ENCODE measurements at regions not wholly inside any gene's neighbourhood (a gene's known extent, or its start where the extent isn't known, plus 50 kb on each side); places are given as distances from the start of the nearest gene placed in this dataset.
A peak's percentile ranks its signal among the peaks of the same experiment; 100 is the strongest.

DNA sequence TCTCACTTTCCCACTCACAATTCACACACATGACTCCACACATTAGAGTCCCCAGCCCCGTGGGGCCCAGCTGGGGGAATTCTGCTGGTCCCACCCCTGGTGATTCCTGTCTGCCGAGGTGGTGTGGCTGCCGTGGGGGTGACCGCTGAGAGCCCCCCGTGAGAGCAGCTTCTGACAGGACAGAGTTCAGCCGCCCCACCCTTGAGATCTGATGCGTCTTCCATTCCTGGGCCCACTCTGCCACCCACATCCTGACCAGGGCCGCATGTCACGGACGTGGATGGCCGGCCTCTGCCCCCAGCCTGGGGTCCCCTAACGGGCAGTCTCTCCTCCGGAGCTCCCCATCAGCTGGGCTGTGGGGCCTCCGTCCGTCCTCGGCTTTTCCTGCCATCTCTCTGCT is 240.1 kb upstream of the PITRM1 start:
- 89 to 93% (median 90%) methylated on average over 16 of the region's 16 CpGs for WGBS, 4 donors
- no peak for ATAC-seq
- Histone ChIP-seq H3K27ac (no peak overlapping the region), H3K4me1 (no peaks in the 10 kb centered on the region), H3K36me3 (no peaks in the 10 kb centered on the region), H3K27me3 (no peaks in the 10 kb centered on the region), H3K4me3 (no peak overlapping the region), H3K9me3 (no peaks in the 10 kb centered on the region)
- TF ChIP-seq POLR2A (IDR thresholded peaks at IDR 0.05), result no peak
- TF ChIP-seq, protein P1, sequence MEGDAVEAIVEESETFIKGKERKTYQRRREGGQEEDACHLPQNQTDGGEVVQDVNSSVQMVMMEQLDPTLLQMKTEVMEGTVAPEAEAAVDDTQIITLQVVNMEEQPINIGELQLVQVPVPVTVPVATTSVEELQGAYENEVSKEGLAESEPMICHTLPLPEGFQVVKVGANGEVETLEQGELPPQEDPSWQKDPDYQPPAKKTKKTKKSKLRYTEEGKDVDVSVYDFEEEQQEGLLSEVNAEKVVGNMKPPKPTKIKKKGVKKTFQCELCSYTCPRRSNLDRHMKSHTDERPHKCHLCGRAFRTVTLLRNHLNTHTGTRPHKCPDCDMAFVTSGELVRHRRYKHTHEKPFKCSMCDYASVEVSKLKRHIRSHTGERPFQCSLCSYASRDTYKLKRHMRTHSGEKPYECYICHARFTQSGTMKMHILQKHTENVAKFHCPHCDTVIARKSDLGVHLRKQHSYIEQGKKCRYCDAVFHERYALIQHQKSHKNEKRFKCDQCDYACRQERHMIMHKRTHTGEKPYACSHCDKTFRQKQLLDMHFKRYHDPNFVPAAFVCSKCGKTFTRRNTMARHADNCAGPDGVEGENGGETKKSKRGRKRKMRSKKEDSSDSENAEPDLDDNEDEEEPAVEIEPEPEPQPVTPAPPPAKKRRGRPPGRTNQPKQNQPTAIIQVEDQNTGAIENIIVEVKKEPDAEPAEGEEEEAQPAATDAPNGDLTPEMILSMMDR (IDR thresholded peaks at IDR 0.05), result no peak
- intact Hi-C loops (cut with DNase I), result no loop called here
- no peak for DNase-seq

DNA sequence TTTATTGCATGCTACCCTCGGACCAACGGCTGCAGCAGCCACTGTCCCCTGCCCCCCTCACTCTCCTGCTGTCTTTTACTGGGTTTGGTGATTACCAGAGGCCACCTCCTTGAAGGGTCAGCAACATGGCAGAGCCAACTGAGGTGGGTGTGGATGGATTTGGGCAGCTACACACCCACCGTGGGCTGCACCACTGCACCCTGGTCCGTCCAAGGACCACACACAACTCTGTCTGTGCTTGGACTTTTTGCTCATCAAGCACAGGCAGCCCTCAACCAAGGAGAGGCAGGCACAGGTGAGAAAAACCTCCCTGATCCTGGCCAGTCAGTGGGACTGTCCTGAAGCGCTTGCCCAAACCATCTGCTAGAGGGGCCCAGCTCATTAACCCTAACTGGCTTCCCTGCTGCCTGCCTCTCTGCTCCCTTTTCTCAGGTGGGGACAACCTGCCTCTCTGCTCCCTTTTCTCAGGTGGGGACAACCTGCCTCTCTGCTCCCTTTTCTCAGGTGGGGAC is 239.5 kb upstream of the PITRM1 start:
- Histone ChIP-seq H3K4me1 (no peaks in the 10 kb centered on the region), H3K4me3 (no peak overlapping the region), H3K27ac (no peak overlapping the region), H3K27me3 (no peaks in the 10 kb centered on the region), H3K36me3 (no peaks in the 10 kb centered on the region), H3K9me3 (no peaks in the 10 kb centered on the region)
- DNase-seq (no peak), ATAC-seq (no peak)
- intact Hi-C loops (cut with DNase I), result no loop called here
- 88 to 98% (median 94%) methylated on average over 4 to 5 of the region's 5 CpGs for WGBS, 4 donors
- TF ChIP-seq, protein P1 (IDR thresholded peaks at IDR 0.05), result no peak
- TF ChIP-seq POLR2A (IDR thresholded peaks at IDR 0.05), result no peak

DNA sequence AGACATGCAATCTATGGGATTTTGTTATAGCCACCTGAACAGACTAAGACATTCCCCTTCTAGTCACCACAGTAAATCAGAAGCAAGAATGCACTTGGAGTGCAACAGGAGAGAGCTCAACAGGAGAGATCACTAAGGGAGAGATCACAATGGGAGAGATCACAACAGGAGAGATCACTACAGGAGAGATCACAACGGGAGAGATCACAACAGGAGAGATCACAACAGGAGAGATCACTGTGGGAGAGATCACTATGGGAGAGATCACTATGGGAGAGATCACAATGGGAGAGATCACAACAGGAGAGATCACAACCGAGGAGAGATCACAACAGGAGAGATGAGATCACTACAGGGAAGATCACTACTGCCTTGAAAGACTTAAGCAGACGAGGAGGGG is 238.5 kb upstream of the PITRM1 start:
- ATAC-seq (peak in 2 of 4 donors; percentile 33 to 42), DNase-seq (no peak)
- intact Hi-C loops (cut with DNase I), result no loop called here
- Histone ChIP-seq H3K9me3 (no peaks in the 10 kb centered on the region), H3K36me3 (no peaks in the 10 kb centered on the region), H3K4me1 (peaks cover 0 to 1% (median 0%) of the 10 kb centered on the region in 12 donors), H3K27me3 (no peaks in the 10 kb centered on the region), H3K4me3 (no peak overlapping the region), H3K27ac (no peak overlapping the region)
- TF ChIP-seq POLR2A (IDR thresholded peaks at IDR 0.05), result no peak
- TF ChIP-seq, protein P1 (IDR thresholded peaks at IDR 0.05), result no peak
- 64 to 82% (median 76%) methylated on average over 3 of the region's 3 CpGs for WGBS, 4 donors

DNA sequence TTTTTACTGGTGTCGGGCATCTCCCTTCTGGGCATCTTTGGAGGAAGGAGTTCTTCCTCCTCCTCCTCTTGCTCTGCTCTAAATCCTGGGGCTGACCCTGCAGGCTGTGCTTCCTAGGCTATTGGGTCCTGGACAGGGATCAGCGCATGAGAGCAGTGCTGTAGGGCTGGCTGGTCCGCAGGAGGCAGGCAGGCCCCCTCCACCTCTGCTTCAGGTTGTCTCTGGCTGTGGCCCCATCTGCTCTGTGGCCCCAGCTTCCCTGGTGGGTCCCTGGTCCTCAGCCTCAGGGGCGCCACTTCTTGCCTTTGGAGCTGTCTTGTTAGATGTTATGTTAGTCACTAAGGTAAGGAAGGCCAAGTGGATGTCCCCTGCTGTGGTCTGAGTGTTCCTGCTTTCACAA is 237.3 kb upstream of the PITRM1 start:
- no peak for ATAC-seq
- 92 to 98% (median 97%) methylated on average over 4 of the region's 4 CpGs for WGBS, 4 donors
- H3K9me3 ChIP-seq, result no peaks in the 10 kb centered on the region

More for the DNA sequence above, 237.3 kb upstream of the PITRM1 start:
- no peak overlapping the region for H3K27ac ChIP-seq
- no peak overlapping the region for H3K4me3 ChIP-seq
- DNase-seq, result no peak
- intact Hi-C loops (cut with DNase I), result no loop called here
- H3K4me1 ChIP-seq, result peaks cover 0 to 5% (median 0%) of the 10 kb centered on the region in 12 donors
- no peak for TF ChIP-seq POLR2A (IDR thresholded peaks at IDR 0.05)
- TF ChIP-seq, protein P1 (IDR thresholded peaks at IDR 0.05), result no peak
- no peaks in the 10 kb centered on the region for H3K36me3 ChIP-seq
- no peaks in the 10 kb centered on the region for H3K27me3 ChIP-seq

Data from heart left ventricle (tissue), 16 donors.